ENCODE measurements at regions not wholly inside any gene's neighbourhood (a gene's known extent, or its start where the extent isn't known, plus 50 kb on each side); places are given as distances from the start of the nearest gene placed in this dataset.

GRCh38 chr1:60171801-60172200 lies 98.2 kb upstream of the C1orf87 start:
- peaks cover 0 to 2% of the 10 kb centered on the region in 2 donors for H3K27me3 ChIP-seq (ENCODE audit: control insufficient read depth in 1 of 2, insufficient read depth in 2 of 2, low read length in 2 of 2)
- no peaks in the 10 kb centered on the region for H3K36me3 ChIP-seq (ENCODE audit: control insufficient read depth in 2 of 2, insufficient read depth in 2 of 2, low read length in 1 of 2)
- WGBS, 2 donors = 38 to 53% methylated on average over 4 of the region's 4 CpGs

GRCh38 chr1:60170709-60171108 lies 97.1 kb upstream of the C1orf87 start:
- no peak overlapping the region for H3K27ac ChIP-seq (ENCODE audit: low read depth in 2 of 2, low read length in 1 of 2)
- peaks cover 0 to 2% of the 10 kb centered on the region in 2 donors for H3K27me3 ChIP-seq (ENCODE audit: control insufficient read depth in 1 of 2, insufficient read depth in 2 of 2, low read length in 2 of 2)
- no peaks in the 10 kb centered on the region for H3K4me1 ChIP-seq (ENCODE audit: control insufficient read depth in 2 of 2, insufficient read depth in 2 of 2, low read length in 1 of 2)
- no peaks in the 10 kb centered on the region for H3K9me3 ChIP-seq (ENCODE audit: control insufficient read depth in 2 of 2, insufficient read depth in 1 of 2, low read depth in 1 of 2, low read length in 1 of 2)
- no peaks in the 10 kb centered on the region for H3K36me3 ChIP-seq (ENCODE audit: control insufficient read depth in 2 of 2, insufficient read depth in 2 of 2, low read length in 1 of 2)
- H3K4me3 ChIP-seq (ENCODE audit: low read depth in 1 of 2, low read length in 2 of 2) = no peak overlapping the region

More at GRCh38 chr1:60171801-60172200, 98.2 kb upstream of the C1orf87 start:
- no peak overlapping the region for H3K4me3 ChIP-seq (ENCODE audit: low read depth in 1 of 2, low read length in 2 of 2)
- H3K4me1 ChIP-seq (ENCODE audit: control insufficient read depth in 2 of 2, insufficient read depth in 2 of 2, low read length in 1 of 2) = no peaks in the 10 kb centered on the region
- H3K27ac ChIP-seq (ENCODE audit: low read depth in 2 of 2, low read length in 1 of 2) = no peak overlapping the region
- no peaks in the 10 kb centered on the region for H3K9me3 ChIP-seq (ENCODE audit: control insufficient read depth in 2 of 2, insufficient read depth in 1 of 2, low read depth in 1 of 2, low read length in 1 of 2)

- Histone ChIP-seq H3K36me3 (ENCODE audit: control insufficient read depth in 2 of 2, insufficient read depth in 2 of 2, low read length in 1 of 2) (no peaks in the 10 kb centered on the region), H3K4me3 (ENCODE audit: low read depth in 1 of 2, low read length in 2 of 2) (no peak overlapping the region), H3K9me3 (ENCODE audit: control insufficient read depth in 2 of 2, insufficient read depth in 1 of 2, low read depth in 1 of 2, low read length in 1 of 2) (no peaks in the 10 kb centered on the region), H3K4me1 (ENCODE audit: control insufficient read depth in 2 of 2, insufficient read depth in 2 of 2, low read length in 1 of 2) (no peaks in the 10 kb centered on the region), H3K27me3 (ENCODE audit: control insufficient read depth in 1 of 2, insufficient read depth in 2 of 2, low read length in 2 of 2) (peaks cover 0 to 2% of the 10 kb centered on the region in 2 donors), H3K27ac (ENCODE audit: low read depth in 2 of 2, low read length in 1 of 2) (no peak overlapping the region)
- 73 to 84% methylated on average over 2 of the region's 2 CpGs for WGBS, 2 donors
These were observed 95.6 kb upstream of the C1orf87 start for GRCh38 chr1:60169206-60169605.

GRCh38 chr1:60162936-60163335 lies 89.4 kb upstream of the C1orf87 start:
- H3K27ac ChIP-seq (ENCODE audit: low read depth in 2 of 2, low read length in 1 of 2) = no peak overlapping the region
- no peaks in the 10 kb centered on the region for H3K36me3 ChIP-seq (ENCODE audit: control insufficient read depth in 2 of 2, insufficient read depth in 2 of 2, low read length in 1 of 2)
- H3K4me1 ChIP-seq (ENCODE audit: control insufficient read depth in 2 of 2, insufficient read depth in 2 of 2, low read length in 1 of 2) = no peaks in the 10 kb centered on the region
- 84 to 90% methylated on average over 2 of the region's 2 CpGs for WGBS, 2 donors
- H3K9me3 ChIP-seq (ENCODE audit: control insufficient read depth in 2 of 2, insufficient read depth in 1 of 2, low read depth in 1 of 2, low read length in 1 of 2) = no peaks in the 10 kb centered on the region
- no peaks in the 10 kb centered on the region for H3K27me3 ChIP-seq (ENCODE audit: control insufficient read depth in 1 of 2, insufficient read depth in 2 of 2, low read length in 2 of 2)
- no peak overlapping the region for H3K4me3 ChIP-seq (ENCODE audit: low read depth in 1 of 2, low read length in 2 of 2)

GRCh38 chr1:60160141-60160540 lies 86.6 kb upstream of the C1orf87 start:
- WGBS, 2 donors = 65 to 69% methylated on average over 2 of the region's 2 CpGs
- no peaks in the 10 kb centered on the region for H3K36me3 ChIP-seq (ENCODE audit: control insufficient read depth in 2 of 2, insufficient read depth in 2 of 2, low read length in 1 of 2)
- H3K4me3 ChIP-seq (ENCODE audit: low read depth in 1 of 2, low read length in 2 of 2) = no peak overlapping the region
- no peaks in the 10 kb centered on the region for H3K9me3 ChIP-seq (ENCODE audit: control insufficient read depth in 2 of 2, insufficient read depth in 1 of 2, low read depth in 1 of 2, low read length in 1 of 2)
- no peak overlapping the region for H3K27ac ChIP-seq (ENCODE audit: low read depth in 2 of 2, low read length in 1 of 2)
- H3K4me1 ChIP-seq (ENCODE audit: control insufficient read depth in 2 of 2, insufficient read depth in 2 of 2, low read length in 1 of 2) = no peaks in the 10 kb centered on the region
- no peaks in the 10 kb centered on the region for H3K27me3 ChIP-seq (ENCODE audit: control insufficient read depth in 1 of 2, insufficient read depth in 2 of 2, low read length in 2 of 2)

- Histone ChIP-seq H3K27ac (ENCODE audit: low read depth in 2 of 2, low read length in 1 of 2) (no peak overlapping the region), H3K27me3 (ENCODE audit: control insufficient read depth in 1 of 2, insufficient read depth in 2 of 2, low read length in 2 of 2) (no peaks in the 10 kb centered on the region), H3K4me1 (ENCODE audit: control insufficient read depth in 2 of 2, insufficient read depth in 2 of 2, low read length in 1 of 2) (no peaks in the 10 kb centered on the region), H3K9me3 (ENCODE audit: control insufficient read depth in 2 of 2, insufficient read depth in 1 of 2, low read depth in 1 of 2, low read length in 1 of 2) (no peaks in the 10 kb centered on the region), H3K36me3 (ENCODE audit: control insufficient read depth in 2 of 2, insufficient read depth in 2 of 2, low read length in 1 of 2) (no peaks in the 10 kb centered on the region), H3K4me3 (ENCODE audit: low read depth in 1 of 2, low read length in 2 of 2) (no peak overlapping the region)
- WGBS, 2 donors = 31% methylated on average over 1 of the region's 1 CpG
These were observed 82.8 kb upstream of the C1orf87 start for GRCh38 chr1:60156371-60156770.

GRCh38 chr1:60153961-60154360 lies 80.4 kb upstream of the C1orf87 start:
- no peaks in the 10 kb centered on the region for H3K36me3 ChIP-seq (ENCODE audit: control insufficient read depth in 2 of 2, insufficient read depth in 2 of 2, low read length in 1 of 2)
- 70 to 73% methylated on average over 2 of the region's 2 CpGs for WGBS, 2 donors

GRCh38 chr1:60152891-60153290 lies 79.3 kb upstream of the C1orf87 start:
- no peak overlapping the region for H3K27ac ChIP-seq (ENCODE audit: low read depth in 2 of 2, low read length in 1 of 2)
- H3K27me3 ChIP-seq (ENCODE audit: control insufficient read depth in 1 of 2, insufficient read depth in 2 of 2, low read length in 2 of 2) = no peaks in the 10 kb centered on the region
- 88 to 91% methylated on average over 2 of the region's 2 CpGs for WGBS, 2 donors
- H3K4me1 ChIP-seq (ENCODE audit: control insufficient read depth in 2 of 2, insufficient read depth in 2 of 2, low read length in 1 of 2) = no peaks in the 10 kb centered on the region
- H3K9me3 ChIP-seq (ENCODE audit: control insufficient read depth in 2 of 2, insufficient read depth in 1 of 2, low read depth in 1 of 2, low read length in 1 of 2) = no peaks in the 10 kb centered on the region
- no peak overlapping the region for H3K4me3 ChIP-seq (ENCODE audit: low read depth in 1 of 2, low read length in 2 of 2)
- no peaks in the 10 kb centered on the region for H3K36me3 ChIP-seq (ENCODE audit: control insufficient read depth in 2 of 2, insufficient read depth in 2 of 2, low read length in 1 of 2)

More at GRCh38 chr1:60153961-60154360, 80.4 kb upstream of the C1orf87 start:
- Histone ChIP-seq H3K27me3 (ENCODE audit: control insufficient read depth in 1 of 2, insufficient read depth in 2 of 2, low read length in 2 of 2) (no peaks in the 10 kb centered on the region), H3K9me3 (ENCODE audit: control insufficient read depth in 2 of 2, insufficient read depth in 1 of 2, low read depth in 1 of 2, low read length in 1 of 2) (no peaks in the 10 kb centered on the region), H3K27ac (ENCODE audit: low read depth in 2 of 2, low read length in 1 of 2) (no peak overlapping the region), H3K4me3 (ENCODE audit: low read depth in 1 of 2, low read length in 2 of 2) (no peak overlapping the region), H3K4me1 (ENCODE audit: control insufficient read depth in 2 of 2, insufficient read depth in 2 of 2, low read length in 1 of 2) (no peaks in the 10 kb centered on the region)

GRCh38 chr1:60151311-60151710 lies 77.7 kb upstream of the C1orf87 start:
- 71 to 79% methylated on average over 3 of the region's 3 CpGs for WGBS, 2 donors
- H3K27ac ChIP-seq (ENCODE audit: low read depth in 2 of 2, low read length in 1 of 2) = no peak overlapping the region
- no peaks in the 10 kb centered on the region for H3K27me3 ChIP-seq (ENCODE audit: control insufficient read depth in 1 of 2, insufficient read depth in 2 of 2, low read length in 2 of 2)
- no peaks in the 10 kb centered on the region for H3K9me3 ChIP-seq (ENCODE audit: control insufficient read depth in 2 of 2, insufficient read depth in 1 of 2, low read depth in 1 of 2, low read length in 1 of 2)
- no peak overlapping the region for H3K4me3 ChIP-seq (ENCODE audit: low read depth in 1 of 2, low read length in 2 of 2)
- H3K36me3 ChIP-seq (ENCODE audit: control insufficient read depth in 2 of 2, insufficient read depth in 2 of 2, low read length in 1 of 2) = no peaks in the 10 kb centered on the region
- no peaks in the 10 kb centered on the region for H3K4me1 ChIP-seq (ENCODE audit: control insufficient read depth in 2 of 2, insufficient read depth in 2 of 2, low read length in 1 of 2)

GRCh38 chr1:60149251-60149650 lies 75.7 kb upstream of the C1orf87 start:
- no peaks in the 10 kb centered on the region for H3K4me1 ChIP-seq (ENCODE audit: control insufficient read depth in 2 of 2, insufficient read depth in 2 of 2, low read length in 1 of 2)

More at GRCh38 chr1:60149251-60149650, 75.7 kb upstream of the C1orf87 start:
- Histone ChIP-seq H3K27ac (ENCODE audit: low read depth in 2 of 2, low read length in 1 of 2) (no peak overlapping the region), H3K36me3 (ENCODE audit: control insufficient read depth in 2 of 2, insufficient read depth in 2 of 2, low read length in 1 of 2) (no peaks in the 10 kb centered on the region), H3K27me3 (ENCODE audit: control insufficient read depth in 1 of 2, insufficient read depth in 2 of 2, low read length in 2 of 2) (no peaks in the 10 kb centered on the region), H3K4me3 (ENCODE audit: low read depth in 1 of 2, low read length in 2 of 2) (no peak overlapping the region), H3K9me3 (ENCODE audit: control insufficient read depth in 2 of 2, insufficient read depth in 1 of 2, low read depth in 1 of 2, low read length in 1 of 2) (no peaks in the 10 kb centered on the region)
- WGBS, 2 donors = 22 to 44% methylated on average over 2 of the region's 2 CpGs
